HG03139 (cell line): ENCODE measurements at regions not wholly inside any gene's neighbourhood (a gene's known extent, or its start where the extent isn't known, plus 50 kb on each side); places are given as distances from the start of the nearest gene placed in this dataset.

Experiments used
- ATAC-seq: cut with Tn5 transposase; IDR thresholded peaks from one replicate; pipeline ENCODE4 v1.9.1; 2021; ENCODE audit not compliant: unreplicated experiment

GRCh38 chr9:14520341-14520740 lies 172.9 kb downstream of the ZDHHC21 start:
- no peak for ATAC-seq

- no peak for ATAC-seq
Observed at GRCh38 chr9:14517154-14517906, 175.9 kb downstream of the ZDHHC21 start.

- ATAC-seq: no peak
Observed at GRCh38 chr9:14516656-14517055, 176.6 kb downstream of the ZDHHC21 start.

- no peak for ATAC-seq
Observed at GRCh38 chr9:14515571-14516198, 177.5 kb downstream of the ZDHHC21 start.

- no peak for ATAC-seq
Observed at GRCh38 chr9:14515049-14515448, 178.2 kb downstream of the ZDHHC21 start.

GRCh38 chr9:14512942-14513341 lies 180.3 kb downstream of the ZDHHC21 start:
- ATAC-seq: no peak

- ATAC-seq: no peak
Observed at GRCh38 chr9:14511452-14511851, 181.8 kb downstream of the ZDHHC21 start.

- ATAC-seq: no peak
Observed at GRCh38 chr9:14508884-14509283, 184.3 kb downstream of the ZDHHC21 start.

GRCh38 chr9:14501366-14501765 lies 187.4 kb upstream of the NFIB start:
- ATAC-seq: no peak

- ATAC-seq: no peak
Observed at GRCh38 chr9:14500705-14501104, 186.8 kb upstream of the NFIB start.

GRCh38 chr9:14499976-14500375 lies 186.0 kb upstream of the NFIB start:
- ATAC-seq: no peak

- no peak for ATAC-seq
Observed at GRCh38 chr9:14498824-14499223, 184.9 kb upstream of the NFIB start.

- no peak for ATAC-seq
Observed at GRCh38 chr9:14497476-14497875, 183.5 kb upstream of the NFIB start.

GRCh38 chr9:14488421-14489190 lies 174.7 kb upstream of the NFIB start:
- no peak for ATAC-seq

GRCh38 chr9:14487547-14488185 lies 173.7 kb upstream of the NFIB start:
- ATAC-seq: no peak

GRCh38 chr9:14485366-14485765 lies 171.4 kb upstream of the NFIB start:
- no peak for ATAC-seq

- ATAC-seq: no peak
Observed at GRCh38 chr9:14482856-14483255, 168.9 kb upstream of the NFIB start.

- no peak for ATAC-seq
Observed at GRCh38 chr9:14480526-14480925, 166.6 kb upstream of the NFIB start.

- no peak for ATAC-seq
Observed at GRCh38 chr9:14479163-14479560, 165.2 kb upstream of the NFIB start.

- no peak for ATAC-seq
Observed at GRCh38 chr9:14478175-14479162, 164.5 kb upstream of the NFIB start.
